ENCODE measurements at regions not wholly inside any gene's neighbourhood (a gene's known extent, or its start where the extent isn't known, plus 50 kb on each side); places are given as distances from the start of the nearest gene placed in this dataset.

DNA sequence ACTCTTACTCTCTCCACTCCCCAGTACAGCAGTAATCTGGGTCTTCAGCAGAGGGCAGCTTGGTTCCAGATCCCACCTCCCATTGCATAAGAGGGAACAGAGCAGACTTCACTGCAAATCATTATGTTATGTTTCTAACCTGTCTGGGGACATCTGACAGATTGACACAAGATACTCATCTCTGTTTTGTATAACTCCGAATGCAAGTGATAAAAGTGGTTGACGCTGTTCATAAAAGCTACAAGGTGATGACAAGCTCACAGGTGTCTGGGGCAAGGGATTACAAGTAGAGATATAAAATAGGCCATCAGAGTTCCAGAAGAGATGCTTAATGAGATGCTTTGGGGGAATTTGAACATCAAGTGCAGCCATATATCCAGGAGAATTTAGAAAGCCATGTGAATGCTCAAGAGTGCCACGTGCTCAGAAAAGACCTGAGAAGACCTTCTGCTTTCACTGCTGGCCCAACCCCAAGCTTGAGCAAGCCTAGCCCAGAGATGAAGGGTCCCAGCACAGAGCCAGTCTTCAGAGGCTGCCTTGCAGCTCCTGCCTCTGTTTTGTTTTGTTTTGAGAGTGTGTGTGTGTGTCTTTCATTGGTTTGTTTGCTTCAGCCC lies 80.6 kb downstream of the VSTM2A start:
- no peak for DNase-seq
